K562 (cell line): ENCODE measurements at regions not wholly inside any gene's neighbourhood (a gene's known extent, or its start where the extent isn't known, plus 50 kb on each side); places are given as distances from the start of the nearest gene placed in this dataset.

Source experiments
- ATAC-seq: fragments of 200-7000 bp; cut with Tn5 transposase; 3 replicates; pipeline ENCODE4 v1.9.1; 2020; ENCODE audit warnings: moderate library complexity
- BruUV-seq: library from RNA; stranded (reverse); fragments of 400-500 nt; replicated peaks from 2 replicates; lab custom pipeline; 2021; lab: Mats Ljungman, UMichigan
- CTCF ChIA-PET: fragments of 300-600 bp; formaldehyde crosslinking; extraction: SDS; loops from one replicate; lab custom pipeline; 2021; ENCODE audit warnings: low intra/inter-chr PET ratio; lab: Yijun Ruan, JAX
- POLR2A ChIA-PET: fragments of 300-600, 350-650 bp; sonication (Branson Sonifier 250); formaldehyde crosslinking; extraction: SDS; loops from one replicate; lab custom pipeline; 2021; ENCODE audit warnings: antibody characterized with exemption, inconsistent platforms; lab: Yijun Ruan, JAX
- DNase-seq, 4 experiments: peaks; one replicate each; pipeline versions ENCODE4 v3.0.0 to v3.0.0-alpha.2; 2011 to 2018; ENCODE audit warnings: low spot score in 3 of 4, mixed read lengths in 3 of 4; ENCODE audit errors: extremely low read depth in 1 of 4
- FAIRE-seq: peaks from 2 replicates; lab custom pipeline; 2011; peaks lifted over from hg19 to GRCh38; lab: Jason Lieb, UNC
- H2AFZ ChIP-seq: 2 replicates; pipeline ENCODE4 v1.6.0; 2011; ENCODE audit warnings: low read depth, low read length, control low read depth, inconsistent platforms
- H3K27ac ChIP-seq: fragments of 200-600 bp; 3 replicates; pipeline ENCODE4 v1.8.0; 2011; ENCODE audit warnings: low read depth, mild to moderate bottlenecking, control low read depth, inconsistent platforms, low read length, moderate library complexity, mixed read lengths; ENCODE audit errors: extremely low read depth
- H3K27me3 ChIP-seq, 2 experiments: fragments of 300-600 bp in 1 of 2; 2 replicates in 1 of 2; 3 replicates in 1 of 2; pipeline versions ENCODE4 v1.6.0 to v1.8.0; 2011; ENCODE audit warnings: inconsistent platforms in 2 of 2, low read length in 2 of 2, mild to moderate bottlenecking in 1 of 2, mixed read lengths in 1 of 2, moderate library complexity in 1 of 2; ENCODE audit not compliant: control insufficient read depth in 2 of 2, insufficient read depth in 2 of 2
- H3K36me3 ChIP-seq: fragments of 300-600 bp; 3 replicates; pipeline ENCODE4 v1.8.0; 2011; ENCODE audit warnings: mild to moderate bottlenecking, low read length, inconsistent platforms; ENCODE audit not compliant: control insufficient read depth, insufficient read depth
- H3K4me1 ChIP-seq, 2 experiments: fragments of 200-600 bp in 1 of 2; replicated peaks in 1 of 2; 2 replicates in 1 of 2; 3 replicates in 1 of 2; pipeline versions ENCODE4 v1.5.1 to v1.8.0; 2011; ENCODE audit warnings: inconsistent platforms in 2 of 2, low read length in 2 of 2, mild to moderate bottlenecking in 1 of 2, mixed read lengths in 1 of 2, moderate library complexity in 1 of 2; ENCODE audit not compliant: control insufficient read depth in 2 of 2, insufficient read depth in 2 of 2
- H3K4me2 ChIP-seq: 2 replicates; pipeline ENCODE4 v1.6.1; 2011; ENCODE audit warnings: low read length, control low read depth, inconsistent platforms, mixed read lengths; ENCODE audit not compliant: insufficient read depth
- H3K4me3 ChIP-seq: fragments of 200-600 bp; sonication (generic), shearing (Covaris generic); 2 replicates; pipeline ENCODE4 v1.5.1; 2016; ENCODE audit warnings: control low read depth, inconsistent platforms
- H3K79me2 ChIP-seq: fragments of 200-600 bp; 3 replicates; pipeline ENCODE4 v1.8.0; 2011; ENCODE audit warnings: low read length, inconsistent platforms; ENCODE audit not compliant: control insufficient read depth, insufficient read depth
- H3K9ac ChIP-seq, 2 experiments: 2 replicates each; pipeline versions ENCODE4 v1.6.0 to v1.6.1; 2011; ENCODE audit warnings: low read depth in 2 of 2, low read length in 2 of 2, control low read depth in 1 of 2, inconsistent platforms in 1 of 2, mild to moderate bottlenecking in 1 of 2, mixed read lengths in 1 of 2; ENCODE audit not compliant: insufficient read depth in 1 of 2
- H3K9me1 ChIP-seq: one replicate; pipeline ENCODE4 v1.6.0; 2011; ENCODE audit warnings: inconsistent platforms, mild to moderate bottlenecking, low read length, moderate library complexity; ENCODE audit not compliant: control insufficient read depth, insufficient read depth
- H3K9me3 ChIP-seq: replicated peaks from 2 replicates; pipeline ENCODE4 v1.5.1; 2011; ENCODE audit warnings: low read depth, low read length, inconsistent platforms; ENCODE audit not compliant: control insufficient read depth, insufficient read depth
- H4K20me1 ChIP-seq: replicated peaks from 2 replicates; pipeline ENCODE4 v1.6.1; 2011; ENCODE audit warnings: low read length, inconsistent platforms, mixed read lengths; ENCODE audit not compliant: control insufficient read depth, insufficient read depth
- ADNP ChIP-seq: fragments of 200-800 bp; sonication (Bioruptor generic); IDR thresholded peaks from 2 replicates; pipeline ENCODE4 v1.6.1; 2016; ENCODE audit warnings: missing genetic modification characterization, missing compliant biosample characterization
- CBFA2T3 ChIP-seq: fragments of 450-650 bp; IDR thresholded peaks from 2 replicates; pipeline ENCODE4 v1.6.1; 2017
- DDX20 ChIP-seq: fragments of 450-650 bp; IDR thresholded peaks from 2 replicates; pipeline ENCODE4 v1.6.1; 2016; ENCODE audit warnings: missing genetic modification characterization, low read depth, mild to moderate bottlenecking, missing compliant biosample characterization, moderate library complexity
- DPF2 ChIP-seq: fragments of 450-650 bp; IDR thresholded peaks from 2 replicates; pipeline ENCODE4 v1.6.1; 2016
- ELF2 ChIP-seq: fragments of 250-450 bp; sonication (Bioruptor Pico); IDR thresholded peaks from 2 replicates; pipeline ENCODE4 v1.5.0; 2021; ENCODE audit warnings: mild to moderate bottlenecking
- HMG20B ChIP-seq: fragments of 250-450 bp; sonication (Bioruptor Pico); IDR thresholded peaks from 2 replicates; pipeline ENCODE4 v1.5.0; 2021; ENCODE audit warnings: mild to moderate bottlenecking
- KAT2B ChIP-seq: IDR thresholded peaks from one replicate; pipeline ENCODE4 v1.6.1; 2012; ENCODE audit warnings: low read depth, mild to moderate bottlenecking, control low read depth, inconsistent platforms, low read length, moderate library complexity
- KAT7 ChIP-seq: sonication (generic); formaldehyde crosslinking; IDR thresholded peaks from 2 replicates; pipeline ENCODE4 v1.8.0; 2022; ENCODE audit warnings: missing genetic modification reagents, mild to moderate bottlenecking, borderline replicate concordance
- POU5F1 ChIP-seq: fragments of 150-350 bp; IDR thresholded peaks from 2 replicates; pipeline ENCODE4 v1.6.1; 2014; ENCODE audit warnings: borderline replicate concordance, low read length, low read depth, mild to moderate bottlenecking; ENCODE audit not compliant: partially characterized antibody
- SMARCA5 ChIP-seq: fragments of 450-650 bp; IDR thresholded peaks from 2 replicates; pipeline ENCODE4 v1.6.1; 2016
- SRSF3 ChIP-seq: fragments of 200-400 bp; formaldehyde crosslinking; IDR thresholded peaks from 2 replicates; pipeline ENCODE4 v1.6.1; 2016; ENCODE audit warnings: mild to moderate bottlenecking, low read length, moderate library complexity; ENCODE audit not compliant: insufficient read depth
- XRCC4 ChIP-seq: IDR thresholded peaks from one replicate; pipeline ENCODE4 v1.6.1; 2011; ENCODE audit not compliant: insufficient read depth, insufficient read length; ENCODE audit errors: extremely low read depth
- YBX1 ChIP-seq: fragments of 450-650 bp; IDR thresholded peaks from 2 replicates; pipeline ENCODE4 v1.7.1; 2016; ENCODE audit warnings: mild to moderate bottlenecking
- ZNF551 ChIP-seq: fragments of 250-450 bp; sonication (Bioruptor Pico); IDR thresholded peaks from 2 replicates; pipeline ENCODE4 v1.5.0; 2021; ENCODE audit warnings: mild to moderate bottlenecking, moderate library complexity
- ZSCAN32 ChIP-seq: fragments of 450-650 bp; formaldehyde crosslinking; IDR thresholded peaks from 2 replicates; pipeline ENCODE4 v1.4.0; 2020; ENCODE audit warnings: mild to moderate bottlenecking, moderate library complexity
- WGBS: fragments of 100-300 bp; shearing (Covaris generic); methylation state at CpG from one replicate; pipeline ENCODE4 v1.1.6; 2016; ENCODE audit warnings: low coverage, mixed read lengths; ENCODE audit not compliant: insufficient coverage; ENCODE audit errors: missing lambda C conversion rate; 5-methylcytosine and 5-hydroxymethylcytosine counted together
- in situ Hi-C: fragments of 300-500 bp; cut with MboI; formaldehyde crosslinking; loops from 4 replicates; pipeline ENCODE4 v1.15.0; 2018; ENCODE audit warnings: inconsistent platforms, mixed read lengths
- intact Hi-C: fragments of 100-400 bp; cut with micrococcal nuclease; formaldehyde crosslinking; loops from 2 replicates; pipeline ENCODE4 v1.14.2; 2022
- TF ChIP-seq, protein P1 (sequence below): fragments of 250-450 bp; sonication (Bioruptor Pico); IDR thresholded peaks from 2 replicates; pipeline ENCODE4 v1.8.0; 2022; ENCODE audit warnings: moderate library complexity, mild to moderate bottlenecking, inconsistent platforms
- TF ChIP-seq, protein P2 (sequence below): fragments of 250-450 bp; sonication (Bioruptor Pico); IDR thresholded peaks from 2 replicates; pipeline ENCODE4 v1.9.0; 2021; ENCODE audit warnings: mild to moderate bottlenecking
- TF ChIP-seq, protein P3 (sequence below): fragments of 250-450 bp; sonication (Bioruptor Pico); IDR thresholded peaks from 2 replicates; pipeline ENCODE4 v1.5.0; 2022; ENCODE audit warnings: mild to moderate bottlenecking
- TF ChIP-seq, protein P4 (sequence below): sonication (generic); formaldehyde crosslinking; IDR thresholded peaks from 2 replicates; pipeline ENCODE4 v1.8.1; 2023; ENCODE audit warnings: mild to moderate bottlenecking, missing genetic modification reagents

DNA sequence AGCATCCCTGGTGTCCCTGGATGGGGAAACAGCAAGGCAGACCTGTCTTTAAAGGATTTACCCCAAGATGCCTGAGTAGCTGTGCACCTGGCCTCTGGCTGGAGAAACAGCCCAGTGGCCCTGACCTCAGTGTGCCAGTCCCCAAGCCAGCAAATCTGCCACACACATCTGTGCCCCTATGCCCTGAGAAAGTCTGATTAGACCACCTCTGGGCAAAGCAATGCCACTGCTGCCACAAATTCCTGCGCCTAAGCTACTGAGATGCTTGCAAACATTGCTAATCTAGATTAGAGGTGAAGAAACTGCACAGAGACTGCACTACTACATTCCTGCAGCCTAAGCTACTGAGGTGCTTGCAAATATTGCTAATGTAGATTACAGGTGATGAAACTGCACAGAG, 269.6 kb downstream of the CEMIP2 start:
- CTCF ChIA-PET, result no interaction called here
- WGBS, result 0% methylated on average over 1 of the region's 1 CpG
- Histone ChIP-seq H3K9ac (no peak overlapping the region), H3K9me3 (no peaks in the 10 kb centered on the region), H2AFZ (no peak overlapping the region), H3K36me3 (no peaks in the 10 kb centered on the region)
- no peak for ATAC-seq
- no peak for DNase-seq
- no peak for FAIRE-seq
- TF ChIP-seq, protein P1, sequence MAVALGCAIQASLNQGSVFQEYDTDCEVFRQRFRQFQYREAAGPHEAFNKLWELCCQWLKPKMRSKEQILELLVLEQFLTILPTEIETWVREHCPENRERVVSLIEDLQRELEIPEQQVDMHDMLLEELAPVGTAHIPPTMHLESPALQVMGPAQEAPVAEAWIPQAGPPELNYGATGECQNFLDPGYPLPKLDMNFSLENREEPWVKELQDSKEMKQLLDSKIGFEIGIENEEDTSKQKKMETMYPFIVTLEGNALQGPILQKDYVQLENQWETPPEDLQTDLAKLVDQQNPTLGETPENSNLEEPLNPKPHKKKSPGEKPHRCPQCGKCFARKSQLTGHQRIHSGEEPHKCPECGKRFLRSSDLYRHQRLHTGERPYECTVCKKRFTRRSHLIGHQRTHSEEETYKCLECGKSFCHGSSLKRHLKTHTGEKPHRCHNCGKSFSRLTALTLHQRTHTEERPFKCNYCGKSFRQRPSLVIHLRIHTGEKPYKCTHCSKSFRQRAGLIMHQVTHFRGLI, result no peak
- TF ChIP-seq ZNF551 (CRISPR knock-in tag) (no peak), SMARCA5 (no peak), ADNP (no peak), DDX20 (tag) (no peak), ELF2 (CRISPR knock-in tag) (no peak), KAT2B (no peak), HMG20B (no peak), DPF2 (no peak), SRSF3 (no peak), POU5F1 (no peak), XRCC4 (no peak), YBX1 (no peak), ZSCAN32 (CRISPR knock-in tag) (no peak), CBFA2T3 (no peak), KAT7 (CRISPR knock-in tag) (no peak)
- TF ChIP-seq, protein P2, sequence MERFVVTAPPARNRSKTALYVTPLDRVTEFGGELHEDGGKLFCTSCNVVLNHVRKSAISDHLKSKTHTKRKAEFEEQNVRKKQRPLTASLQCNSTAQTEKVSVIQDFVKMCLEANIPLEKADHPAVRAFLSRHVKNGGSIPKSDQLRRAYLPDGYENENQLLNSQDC (CRISPR knock-in tag), result no peak
- TF ChIP-seq, protein P3, sequence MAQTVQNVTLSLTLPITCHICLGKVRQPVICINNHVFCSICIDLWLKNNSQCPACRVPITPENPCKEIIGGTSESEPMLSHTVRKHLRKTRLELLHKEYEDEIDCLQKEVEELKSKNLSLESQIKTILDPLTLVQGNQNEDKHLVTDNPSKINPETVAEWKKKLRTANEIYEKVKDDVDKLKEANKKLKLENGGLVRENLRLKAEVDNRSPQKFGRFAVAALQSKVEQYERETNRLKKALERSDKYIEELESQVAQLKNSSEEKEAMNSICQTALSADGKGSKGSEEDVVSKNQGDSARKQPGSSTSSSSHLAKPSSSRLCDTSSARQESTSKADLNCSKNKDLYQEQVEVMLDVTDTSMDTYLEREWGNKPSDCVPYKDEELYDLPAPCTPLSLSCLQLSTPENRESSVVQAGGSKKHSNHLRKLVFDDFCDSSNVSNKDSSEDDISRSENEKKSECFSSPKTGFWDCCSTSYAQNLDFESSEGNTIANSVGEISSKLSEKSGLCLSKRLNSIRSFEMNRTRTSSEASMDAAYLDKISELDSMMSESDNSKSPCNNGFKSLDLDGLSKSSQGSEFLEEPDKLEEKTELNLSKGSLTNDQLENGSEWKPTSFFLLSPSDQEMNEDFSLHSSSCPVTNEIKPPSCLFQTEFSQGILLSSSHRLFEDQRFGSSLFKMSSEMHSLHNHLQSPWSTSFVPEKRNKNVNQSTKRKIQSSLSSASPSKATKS (CRISPR knock-in tag), result no peak
- TF ChIP-seq, protein P4, sequence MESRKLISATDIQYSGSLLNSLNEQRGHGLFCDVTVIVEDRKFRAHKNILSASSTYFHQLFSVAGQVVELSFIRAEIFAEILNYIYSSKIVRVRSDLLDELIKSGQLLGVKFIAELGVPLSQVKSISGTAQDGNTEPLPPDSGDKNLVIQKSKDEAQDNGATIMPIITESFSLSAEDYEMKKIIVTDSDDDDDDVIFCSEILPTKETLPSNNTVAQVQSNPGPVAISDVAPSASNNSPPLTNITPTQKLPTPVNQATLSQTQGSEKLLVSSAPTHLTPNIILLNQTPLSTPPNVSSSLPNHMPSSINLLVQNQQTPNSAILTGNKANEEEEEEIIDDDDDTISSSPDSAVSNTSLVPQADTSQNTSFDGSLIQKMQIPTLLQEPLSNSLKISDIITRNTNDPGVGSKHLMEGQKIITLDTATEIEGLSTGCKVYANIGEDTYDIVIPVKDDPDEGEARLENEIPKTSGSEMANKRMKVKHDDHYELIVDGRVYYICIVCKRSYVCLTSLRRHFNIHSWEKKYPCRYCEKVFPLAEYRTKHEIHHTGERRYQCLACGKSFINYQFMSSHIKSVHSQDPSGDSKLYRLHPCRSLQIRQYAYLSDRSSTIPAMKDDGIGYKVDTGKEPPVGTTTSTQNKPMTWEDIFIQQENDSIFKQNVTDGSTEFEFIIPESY, result no peak
- TF ChIP-seq, all 486 proteins: peak for 0
- H3K4me2 ChIP-seq, result no peak overlapping the region
- intact Hi-C loops, result no loop called here
- no peak overlapping the region for H3K4me3 ChIP-seq
- no peaks in the 10 kb centered on the region for H3K4me1 ChIP-seq
- BruUV-seq, result no TSS peak
- no peak overlapping the region for H3K27ac ChIP-seq
- no peaks in the 10 kb centered on the region for H3K79me2 ChIP-seq
- no peaks in the 10 kb centered on the region for H3K27me3 ChIP-seq
- in situ Hi-C loops, result no loop called here
- POLR2A ChIA-PET, result no interaction called here
- no peaks in the 10 kb centered on the region for H4K20me1 ChIP-seq
- no peaks in the 10 kb centered on the region for H3K9me1 ChIP-seq
